GM21367 (cell line): ENCODE measurements at regions not wholly inside any gene's neighbourhood (a gene's known extent, or its start where the extent isn't known, plus 50 kb on each side); places are given as distances from the start of the nearest gene placed in this dataset.

ENCODE experiments used
- ATAC-seq: cut with Tn5 transposase; IDR thresholded peaks from one replicate; pipeline ENCODE4 v1.9.1; 2021; ENCODE audit not compliant: unreplicated experiment

DNA sequence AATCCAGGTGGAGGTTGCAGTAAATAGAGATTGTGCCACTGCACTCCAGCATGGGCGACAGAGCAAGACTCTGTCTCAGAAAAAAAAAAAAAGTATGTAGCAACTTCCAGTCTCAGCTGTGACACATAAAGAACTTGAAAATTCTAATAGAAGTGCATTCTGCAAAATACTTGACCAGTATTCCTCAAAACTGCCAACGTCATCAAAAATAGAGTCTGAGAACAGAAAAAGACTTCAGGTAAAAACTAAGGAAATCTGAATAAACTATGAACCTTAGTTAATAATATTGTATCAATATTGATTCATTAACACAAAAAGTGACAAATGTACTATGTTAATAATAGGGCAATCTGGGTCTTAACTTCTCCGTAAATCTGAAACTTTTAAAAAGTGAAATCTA is 76.7 kb upstream of the WDR75 start:
- no peak for ATAC-seq

DNA sequence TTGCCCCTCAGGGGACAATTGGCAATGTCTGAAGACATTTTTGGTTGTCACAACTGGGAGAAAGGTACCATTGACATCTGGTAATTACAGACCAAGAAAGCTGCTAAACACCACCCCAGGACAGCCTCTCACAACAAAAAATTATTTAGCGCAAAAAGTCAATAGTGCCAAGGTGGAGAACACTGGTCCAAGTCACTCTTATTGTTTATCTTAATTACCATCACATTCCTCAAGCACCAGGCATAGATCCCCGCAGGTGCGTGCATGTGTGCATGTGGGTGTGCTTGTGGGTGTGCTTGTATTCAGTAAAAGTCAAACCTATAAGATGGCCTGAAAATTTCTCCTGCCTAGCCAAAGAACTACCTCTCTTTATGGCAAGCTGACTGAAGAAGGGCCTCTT is 74.9 kb upstream of the WDR75 start:
- ATAC-seq, result no peak

GRCh38 chr2:189367343-189367742 is 73.9 kb upstream of the WDR75 start:
- ATAC-seq, result no peak

DNA sequence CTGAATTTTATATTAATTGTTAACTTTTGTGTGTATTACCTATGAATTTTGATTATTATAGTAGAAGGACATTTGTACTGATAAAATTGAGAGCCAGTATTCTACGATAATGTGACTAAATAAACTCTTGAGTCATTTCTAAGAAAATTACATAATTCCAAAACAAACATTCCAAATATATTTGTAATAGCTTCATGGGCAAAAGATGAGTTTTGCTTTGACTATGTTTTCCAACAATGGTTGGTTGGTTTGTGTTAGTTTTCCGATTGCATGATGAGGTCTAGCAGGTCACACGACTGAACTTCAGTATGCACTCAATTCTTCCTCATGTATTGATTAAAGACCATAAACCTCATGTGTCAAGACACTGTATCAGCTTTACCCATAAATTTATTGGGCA is 71.7 kb upstream of the WDR75 start:
- no peak for ATAC-seq

- no peak for ATAC-seq
Observed at GRCh38 chr2:189370719-189371118, 70.6 kb upstream of the WDR75 start.

GRCh38 chr2:189372688-189373257 is 68.5 kb upstream of the WDR75 start:
- no peak for ATAC-seq

- ATAC-seq, result no peak
Observed at GRCh38 chr2:189374481-189374880, 66.8 kb upstream of the WDR75 start.

DNA sequence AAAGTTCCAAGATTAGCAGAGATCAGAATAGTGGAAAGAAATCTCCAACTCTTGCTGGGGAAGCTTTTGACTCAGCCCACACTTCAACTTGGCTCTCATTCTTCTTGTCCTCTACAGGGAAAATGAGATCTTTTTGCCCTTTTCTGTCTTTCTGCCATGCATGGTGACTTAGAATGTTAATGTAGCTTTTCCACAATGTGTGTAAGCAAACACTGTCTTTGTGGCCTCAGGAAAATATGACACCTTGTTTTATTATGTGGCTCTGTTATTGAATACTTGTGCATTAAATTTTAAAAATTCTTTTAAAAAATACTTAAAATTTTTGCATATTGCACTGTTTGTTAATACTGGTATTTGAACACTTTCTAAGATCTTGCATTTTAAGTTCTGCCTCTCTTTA is 65.4 kb upstream of the WDR75 start:
- ATAC-seq, result no peak

DNA sequence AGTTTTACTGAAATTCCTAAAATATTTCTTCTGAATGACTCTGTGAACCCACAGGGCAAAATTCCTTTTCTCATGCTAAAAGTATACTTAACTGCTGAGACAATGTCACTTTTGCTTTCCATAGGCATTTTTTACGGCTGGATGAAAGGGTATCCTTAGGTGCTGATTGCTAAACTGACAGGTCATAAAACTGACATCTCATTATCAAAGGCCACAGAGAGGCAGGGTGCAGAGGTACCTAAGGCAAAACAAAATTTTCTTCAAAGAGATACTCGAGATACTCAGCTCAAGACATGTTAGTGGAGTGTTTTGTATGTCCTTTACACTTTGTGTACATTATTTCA is 62.0 kb upstream of the WDR75 start:
- ATAC-seq, result no peak

- ATAC-seq, result no peak
Observed at GRCh38 chr2:189379731-189380261, 61.5 kb upstream of the WDR75 start.

DNA sequence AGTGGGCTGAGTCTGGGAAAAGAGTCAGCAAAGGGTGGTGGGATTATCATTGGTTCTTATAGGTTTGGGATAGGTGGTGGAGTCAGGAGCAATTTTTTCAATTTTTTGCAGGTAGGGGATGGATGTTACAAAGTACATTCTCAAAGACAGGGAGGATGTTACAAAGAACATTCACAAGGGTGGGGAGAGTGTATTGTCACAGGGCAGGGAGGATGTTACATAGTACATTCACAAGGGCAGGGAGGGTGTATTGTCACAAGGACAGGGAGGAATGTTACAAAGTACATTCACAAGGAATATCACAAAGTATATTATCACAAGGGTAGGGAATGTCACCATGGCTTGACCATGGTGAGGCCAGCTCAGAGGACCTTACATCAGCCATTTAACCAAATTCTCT is 58.6 kb upstream of the WDR75 start:
- ATAC-seq, result no peak

DNA sequence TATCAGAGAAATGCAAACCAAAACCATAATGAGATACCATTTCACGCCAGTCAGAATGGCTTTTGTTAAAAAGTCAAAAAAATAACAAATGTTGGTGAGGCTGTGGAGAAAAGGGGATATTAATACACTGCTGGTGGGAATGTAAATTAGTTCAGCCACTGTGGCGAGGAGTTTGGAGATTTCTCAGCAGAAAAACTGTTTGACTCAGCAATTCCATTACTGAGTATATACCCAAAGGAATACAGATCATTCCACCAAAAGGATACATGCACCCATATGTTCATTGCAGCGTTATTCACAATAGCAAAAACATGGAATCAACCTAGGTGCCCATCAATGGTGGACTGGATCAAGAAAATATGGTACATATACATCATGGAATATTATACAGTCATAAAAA is 54.5 kb upstream of the WDR75 start:
- ATAC-seq, result no peak

DNA sequence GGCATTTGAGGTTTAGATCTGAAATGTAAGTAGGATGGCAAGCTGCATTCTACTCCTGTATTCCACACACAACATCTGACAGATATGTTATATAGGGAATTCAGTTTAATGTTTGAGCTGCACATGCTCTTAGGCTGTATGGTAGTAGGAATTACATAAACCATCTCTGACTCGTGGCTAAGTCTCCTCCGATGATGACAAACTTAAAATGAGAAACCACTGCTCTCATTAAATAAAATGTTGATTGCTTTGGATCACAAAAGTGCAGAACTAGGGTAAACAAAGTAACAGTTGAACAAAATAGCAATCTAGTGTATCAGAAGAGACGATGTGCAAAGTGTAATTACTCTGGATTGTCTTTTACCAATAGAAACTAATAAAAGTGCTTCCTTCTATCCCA is 50.1 kb upstream of the WDR75 start:
- ATAC-seq, result no peak
